CD4-positive, alpha-beta T cell treated with Interleukin-15 for 4 hours (primary cell): ENCODE measurements at regions not wholly inside any gene's neighbourhood (a gene's known extent, or its start where the extent isn't known, plus 50 kb on each side); places are given as distances from the start of the nearest gene placed in this dataset.
"Not testable (repeated sequence)": the region's sequence is repeated elsewhere in the genome, so short reads cannot be mapped to it uniquely, and the experiment has no call there.

Experiments
- DNase-seq: peaks from one replicate; pipeline ENCODE4 v3.0.0-alpha.2; 2020; ENCODE audit warnings: low spot score

GRCh38 chr7:68082961-68083657 is 1086.5 kb downstream of the TYW1 start:
- DNase-seq: not testable (repeated sequence)

GRCh38 chr7:68087401-68087800 is 1090.8 kb downstream of the TYW1 start:
- no peak for DNase-seq

GRCh38 chr7:68088879-68089278 is 1092.2 kb downstream of the TYW1 start:
- no peak for DNase-seq

GRCh38 chr7:68090256-68090655 is 1093.6 kb downstream of the TYW1 start:
- DNase-seq: not testable (repeated sequence)

- no peak for DNase-seq
Observed at GRCh38 chr7:68103319-68103718, 1106.7 kb downstream of the TYW1 start.

GRCh38 chr7:68107261-68107660 is 1110.6 kb downstream of the TYW1 start:
- DNase-seq: no peak

- no peak for DNase-seq
Observed at GRCh38 chr7:68107968-68108367, 1111.3 kb downstream of the TYW1 start.

- DNase-seq: no peak
Observed at GRCh38 chr7:68109299-68109698, 1112.7 kb downstream of the TYW1 start.

GRCh38 chr7:68119411-68119810 is 1122.8 kb downstream of the TYW1 start:
- no peak for DNase-seq

GRCh38 chr7:68121056-68121455 is 1124.4 kb downstream of the TYW1 start:
- DNase-seq: no peak

GRCh38 chr7:68121655-68122054 is 1125.0 kb downstream of the TYW1 start:
- DNase-seq: no peak

GRCh38 chr7:68122801-68123200 is 1126.2 kb downstream of the TYW1 start:
- DNase-seq: no peak

- DNase-seq: no peak
Observed at GRCh38 chr7:68125168-68125567, 1128.5 kb downstream of the TYW1 start.

GRCh38 chr7:68133045-68133444 is 1136.4 kb downstream of the TYW1 start:
- DNase-seq: no peak

GRCh38 chr7:68143345-68143744 is 1146.7 kb downstream of the TYW1 start:
- no peak for DNase-seq

GRCh38 chr7:68146983-68147382 is 1150.3 kb downstream of the TYW1 start:
- DNase-seq: no peak

- DNase-seq: no peak
Observed at GRCh38 chr7:68147614-68148238, 1151.1 kb downstream of the TYW1 start.

GRCh38 chr7:68148440-68148839 is 1151.8 kb downstream of the TYW1 start:
- no peak for DNase-seq

- DNase-seq: no peak
Observed at GRCh38 chr7:68152205-68152604, 1155.6 kb downstream of the TYW1 start.

GRCh38 chr7:68155676-68156075 is 1159.0 kb downstream of the TYW1 start:
- no peak for DNase-seq

- no peak for DNase-seq
Observed at GRCh38 chr7:68158686-68159295, 1162.2 kb downstream of the TYW1 start.

- DNase-seq: no peak
Observed at GRCh38 chr7:68162712-68163111, 1166.1 kb downstream of the TYW1 start.

- DNase-seq: no peak
Observed at GRCh38 chr7:68166525-68166924, 1169.9 kb downstream of the TYW1 start.

- no peak for DNase-seq
Observed at GRCh38 chr7:68173513-68173912, 1176.9 kb downstream of the TYW1 start.
